ENCODE measurements at regions not wholly inside any gene's neighbourhood (a gene's known extent, or its start where the extent isn't known, plus 50 kb on each side); places are given as distances from the start of the nearest gene placed in this dataset.

- no peaks in the 10 kb centered on the region for H3K9me3 ChIP-seq (ENCODE audit: low read length)
- no peaks in the 10 kb centered on the region for H3K79me2 ChIP-seq (ENCODE audit: low read length)
- no peaks in the 10 kb centered on the region for H4K20me1 ChIP-seq (ENCODE audit: low read length)
- H3K9me2 ChIP-seq (replicated peaks; ENCODE audit: low read length) = no peaks in the 10 kb centered on the region
- CTCF ChIA-PET = no interaction called here
- TF ChIP-seq EZH2 (IDR thresholded peaks at IDR 0.05; ENCODE audit: low read length, unreplicated experiment) (no peak), EZH2phosphoT487 (IDR thresholded peaks at IDR 0.05; ENCODE audit: borderline replicate concordance, low read length) (no peak)
- TF ChIP-seq, protein P1, sequence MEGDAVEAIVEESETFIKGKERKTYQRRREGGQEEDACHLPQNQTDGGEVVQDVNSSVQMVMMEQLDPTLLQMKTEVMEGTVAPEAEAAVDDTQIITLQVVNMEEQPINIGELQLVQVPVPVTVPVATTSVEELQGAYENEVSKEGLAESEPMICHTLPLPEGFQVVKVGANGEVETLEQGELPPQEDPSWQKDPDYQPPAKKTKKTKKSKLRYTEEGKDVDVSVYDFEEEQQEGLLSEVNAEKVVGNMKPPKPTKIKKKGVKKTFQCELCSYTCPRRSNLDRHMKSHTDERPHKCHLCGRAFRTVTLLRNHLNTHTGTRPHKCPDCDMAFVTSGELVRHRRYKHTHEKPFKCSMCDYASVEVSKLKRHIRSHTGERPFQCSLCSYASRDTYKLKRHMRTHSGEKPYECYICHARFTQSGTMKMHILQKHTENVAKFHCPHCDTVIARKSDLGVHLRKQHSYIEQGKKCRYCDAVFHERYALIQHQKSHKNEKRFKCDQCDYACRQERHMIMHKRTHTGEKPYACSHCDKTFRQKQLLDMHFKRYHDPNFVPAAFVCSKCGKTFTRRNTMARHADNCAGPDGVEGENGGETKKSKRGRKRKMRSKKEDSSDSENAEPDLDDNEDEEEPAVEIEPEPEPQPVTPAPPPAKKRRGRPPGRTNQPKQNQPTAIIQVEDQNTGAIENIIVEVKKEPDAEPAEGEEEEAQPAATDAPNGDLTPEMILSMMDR (conservative IDR thresholded peaks at IDR 0.05; ENCODE audit: low read depth, low read length) = no peak
- H3K4me2 ChIP-seq (ENCODE audit: low read length) = peak overlapping the region; percentile 46
- peak overlapping the region; percentile 67 for H3K9ac ChIP-seq (ENCODE audit: low read length)
- peaks cover 19% of the 10 kb centered on the region for H3K4me1 ChIP-seq (ENCODE audit: insufficient read depth, low read length)
- H3K4me3 ChIP-seq (ENCODE audit: low read length) = no peak overlapping the region
- intact Hi-C loops (cut with micrococcal nuclease) = no loop called here
- BruUV-seq (replicated peaks) = no TSS peak
- peak; percentile 98 for ATAC-seq
- POLR2A ChIA-PET (ENCODE audit: unreplicated experiment) = no interaction called here
- no peaks in the 10 kb centered on the region for H3K27me3 ChIP-seq (ENCODE audit: low read length)
- H3F3A ChIP-seq (ENCODE audit: low read length, unreplicated experiment) = no peaks in the 10 kb centered on the region
- H2AFZ ChIP-seq (ENCODE audit: low read length) = peak overlapping the region; percentile 40; the same call in 1 of the 2 replicates
- peak overlapping the region; percentile 92 for H3K27ac ChIP-seq (ENCODE audit: low read length)
- H3K36me3 ChIP-seq (ENCODE audit: low read depth, low read length) = no peaks in the 10 kb centered on the region
- DNase-seq = peak; percentile 85
These were observed 210.2 kb upstream of the ACTBL2 start for GRCh38 chr5:57692582-57693487.

- TF ChIP-seq EZH2phosphoT487 (IDR thresholded peaks at IDR 0.05; ENCODE audit: borderline replicate concordance, low read length) (no peak), EZH2 (IDR thresholded peaks at IDR 0.05; ENCODE audit: low read length, unreplicated experiment) (no peak)
- TF ChIP-seq, protein P1 (conservative IDR thresholded peaks at IDR 0.05; ENCODE audit: low read depth, low read length) = no peak
- CTCF ChIA-PET = no interaction called here
- H3K9ac ChIP-seq (ENCODE audit: low read length) = no peak overlapping the region
- ATAC-seq (no peak), DNase-seq (no peak)
- intact Hi-C loops (cut with micrococcal nuclease) = no loop called here
- H3K36me3 ChIP-seq (ENCODE audit: low read depth, low read length) = no peaks in the 10 kb centered on the region
- no peaks in the 10 kb centered on the region for H3F3A ChIP-seq (ENCODE audit: low read length, unreplicated experiment)
- H4K20me1 ChIP-seq (ENCODE audit: low read length) = no peaks in the 10 kb centered on the region
- H3K27me3 ChIP-seq (ENCODE audit: low read length) = no peaks in the 10 kb centered on the region
- H3K4me3 ChIP-seq (ENCODE audit: low read length) = no peak overlapping the region
- H3K4me1 ChIP-seq (ENCODE audit: insufficient read depth, low read length) = peaks cover 17% of the 10 kb centered on the region
- H3K9me2 ChIP-seq (replicated peaks; ENCODE audit: low read length) = no peaks in the 10 kb centered on the region
- no peak overlapping the region for H3K27ac ChIP-seq (ENCODE audit: low read length)
- no TSS peak for BruUV-seq (replicated peaks)
- no peaks in the 10 kb centered on the region for H3K9me3 ChIP-seq (ENCODE audit: low read length)
- POLR2A ChIA-PET (ENCODE audit: unreplicated experiment) = no interaction called here
- H3K79me2 ChIP-seq (ENCODE audit: low read length) = no peaks in the 10 kb centered on the region
- H2AFZ ChIP-seq (ENCODE audit: low read length) = no peak overlapping the region
- H3K4me2 ChIP-seq (ENCODE audit: low read length) = no peak overlapping the region
These were observed 208.1 kb upstream of the ACTBL2 start for GRCh38 chr5:57690724-57691123.

DNA sequence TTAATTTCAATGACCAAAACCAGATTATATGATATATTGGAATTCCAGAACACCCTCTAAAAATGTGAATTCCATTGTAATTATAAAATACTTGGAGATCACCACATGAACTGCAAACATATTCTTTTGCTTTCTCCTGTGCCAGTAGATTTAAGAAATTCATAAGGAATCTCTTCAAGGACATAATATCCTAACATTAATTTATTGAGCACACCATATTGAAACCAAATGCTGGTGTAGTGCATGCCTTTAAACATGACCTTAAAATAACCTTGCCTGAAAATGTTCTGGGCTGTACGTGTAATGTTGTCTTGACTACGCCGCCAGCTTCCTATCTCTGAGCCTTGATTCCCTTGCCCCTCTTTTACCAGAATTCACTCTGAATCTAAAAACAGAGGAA is 205.0 kb upstream of the ACTBL2 start:
- DNase-seq = no peak
- Histone ChIP-seq H3K27ac (ENCODE audit: low read length) (no peak overlapping the region), H3K4me1 (ENCODE audit: insufficient read depth, low read length) (peaks cover 7% of the 10 kb centered on the region), H2AFZ (ENCODE audit: low read length) (no peak overlapping the region), H4K20me1 (ENCODE audit: low read length) (no peaks in the 10 kb centered on the region), H3K79me2 (ENCODE audit: low read length) (no peaks in the 10 kb centered on the region), H3K9ac (ENCODE audit: low read length) (no peak overlapping the region), H3K9me2 (replicated peaks; ENCODE audit: low read length) (no peaks in the 10 kb centered on the region), H3K9me3 (ENCODE audit: low read length) (no peaks in the 10 kb centered on the region), H3K36me3 (ENCODE audit: low read depth, low read length) (no peaks in the 10 kb centered on the region), H3K4me3 (ENCODE audit: low read length) (no peak overlapping the region), H3F3A (ENCODE audit: low read length, unreplicated experiment) (no peaks in the 10 kb centered on the region), H3K27me3 (ENCODE audit: low read length) (no peaks in the 10 kb centered on the region), H3K4me2 (ENCODE audit: low read length) (no peak overlapping the region)
- ATAC-seq = no peak
- no TSS peak for BruUV-seq (replicated peaks)
- CTCF ChIA-PET = no interaction called here
- POLR2A ChIA-PET (ENCODE audit: unreplicated experiment) = no interaction called here
- intact Hi-C loops (cut with micrococcal nuclease) = no loop called here
- TF ChIP-seq EZH2 (IDR thresholded peaks at IDR 0.05; ENCODE audit: low read length, unreplicated experiment) = no peak
- no peak for TF ChIP-seq EZH2phosphoT487 (IDR thresholded peaks at IDR 0.05; ENCODE audit: borderline replicate concordance, low read length)
- TF ChIP-seq, protein P1 (conservative IDR thresholded peaks at IDR 0.05; ENCODE audit: low read depth, low read length) = no peak

Data from PC-3 (cell line).